ENCODE measurements at regions not wholly inside any gene's neighbourhood (a gene's known extent, or its start where the extent isn't known, plus 50 kb on each side); places are given as distances from the start of the nearest gene placed in this dataset.

GRCh38 chr11:69918938-69919650, 99.9 kb upstream of the FGF3 start:
- peak; percentile 50 for DNase-seq

GRCh38 chr11:69919659-69920344, 100.6 kb upstream of the FGF3 start:
- no peak for DNase-seq

GRCh38 chr11:69920345-69921127, 101.3 kb upstream of the FGF3 start:
- DNase-seq = no peak

- no peak for DNase-seq
These were observed 102.2 kb upstream of the FGF3 start for GRCh38 chr11:69921128-69922014.

GRCh38 chr11:69922015-69922595, 102.9 kb upstream of the FGF3 start:
- no peak for DNase-seq

GRCh38 chr11:69922596-69923111, 103.4 kb upstream of the FGF3 start:
- DNase-seq = no peak

- DNase-seq = no peak
These were observed 104.0 kb upstream of the FGF3 start for GRCh38 chr11:69923196-69923595.

- DNase-seq = no peak
These were observed 104.6 kb upstream of the FGF3 start for GRCh38 chr11:69923641-69924307.

GRCh38 chr11:69924308-69925161, 105.3 kb upstream of the FGF3 start:
- no peak for DNase-seq

GRCh38 chr11:69925366-69926196, 106.4 kb upstream of the FGF3 start:
- peak; percentile 61 for DNase-seq

GRCh38 chr11:69926376-69927050, 107.3 kb upstream of the FGF3 start:
- no peak for DNase-seq

GRCh38 chr11:69928121-69928520, 108.9 kb upstream of the FGF3 start:
- no peak for DNase-seq

GRCh38 chr11:69928975-69929374, 109.8 kb upstream of the FGF3 start:
- DNase-seq = no peak

GRCh38 chr11:69930081-69931059, 111.2 kb upstream of the FGF3 start:
- no peak for DNase-seq

GRCh38 chr11:69931060-69931910, 112.1 kb upstream of the FGF3 start:
- DNase-seq = no peak

- no peak for DNase-seq
These were observed 113.0 kb upstream of the FGF3 start for GRCh38 chr11:69931994-69932910.
